ENCODE measurements at regions not wholly inside any gene's neighbourhood (a gene's known extent, or its start where the extent isn't known, plus 50 kb on each side); places are given as distances from the start of the nearest gene placed in this dataset.

GRCh38 chr18:71075147-71075546, 786.3 kb downstream of the SOCS6 start:
- no peaks in the 10 kb centered on the region for H3K4me1 Mint-ChIP-seq (ENCODE audit: low read depth)
- H3K27ac Mint-ChIP-seq, result no peak overlapping the region
- H3K9me3 Mint-ChIP-seq, result peaks cover 48% of the 10 kb centered on the region
- H3K4me3 Mint-ChIP-seq, result no peak overlapping the region
- TF ChIP-seq, protein P1, sequence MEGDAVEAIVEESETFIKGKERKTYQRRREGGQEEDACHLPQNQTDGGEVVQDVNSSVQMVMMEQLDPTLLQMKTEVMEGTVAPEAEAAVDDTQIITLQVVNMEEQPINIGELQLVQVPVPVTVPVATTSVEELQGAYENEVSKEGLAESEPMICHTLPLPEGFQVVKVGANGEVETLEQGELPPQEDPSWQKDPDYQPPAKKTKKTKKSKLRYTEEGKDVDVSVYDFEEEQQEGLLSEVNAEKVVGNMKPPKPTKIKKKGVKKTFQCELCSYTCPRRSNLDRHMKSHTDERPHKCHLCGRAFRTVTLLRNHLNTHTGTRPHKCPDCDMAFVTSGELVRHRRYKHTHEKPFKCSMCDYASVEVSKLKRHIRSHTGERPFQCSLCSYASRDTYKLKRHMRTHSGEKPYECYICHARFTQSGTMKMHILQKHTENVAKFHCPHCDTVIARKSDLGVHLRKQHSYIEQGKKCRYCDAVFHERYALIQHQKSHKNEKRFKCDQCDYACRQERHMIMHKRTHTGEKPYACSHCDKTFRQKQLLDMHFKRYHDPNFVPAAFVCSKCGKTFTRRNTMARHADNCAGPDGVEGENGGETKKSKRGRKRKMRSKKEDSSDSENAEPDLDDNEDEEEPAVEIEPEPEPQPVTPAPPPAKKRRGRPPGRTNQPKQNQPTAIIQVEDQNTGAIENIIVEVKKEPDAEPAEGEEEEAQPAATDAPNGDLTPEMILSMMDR (IDR thresholded peaks at IDR 0.05), result no peak
- no peaks in the 10 kb centered on the region for H3K27me3 Mint-ChIP-seq (ENCODE audit: insufficient read depth)
- H3K36me3 Mint-ChIP-seq (ENCODE audit: low read depth), result peaks cover 6% of the 10 kb centered on the region; the same call in 1 of the 2 replicates
- DNase-seq, result no peak

DNA sequence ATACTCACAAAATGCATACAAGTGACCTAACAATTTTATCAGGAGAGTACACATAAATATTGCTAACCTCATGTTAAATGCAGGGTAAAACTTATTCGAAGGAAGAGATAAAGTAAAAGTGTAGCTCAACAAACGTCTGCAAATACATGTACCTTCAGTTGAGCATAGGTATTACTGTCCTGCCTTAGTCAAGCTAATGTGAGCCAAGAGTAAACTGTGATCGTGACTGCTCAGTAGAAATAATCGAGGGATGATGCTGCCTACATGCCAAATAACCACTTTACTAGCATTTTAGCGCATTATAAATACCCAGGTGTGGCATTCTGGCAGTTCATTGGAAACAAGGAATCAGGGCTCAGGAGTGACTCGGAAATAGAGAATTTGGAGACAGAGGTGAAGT, 779.5 kb downstream of the SOCS6 start:
- H3K36me3 Mint-ChIP-seq (ENCODE audit: low read depth), result no peaks in the 10 kb centered on the region
- H3K27ac Mint-ChIP-seq, result no peak overlapping the region
- TF ChIP-seq, protein P1 (IDR thresholded peaks at IDR 0.05), result no peak
- DNase-seq, result no peak
- no peak overlapping the region for H3K4me3 Mint-ChIP-seq
- peaks cover 27% of the 10 kb centered on the region for H3K9me3 Mint-ChIP-seq
- H3K4me1 Mint-ChIP-seq (ENCODE audit: low read depth), result no peaks in the 10 kb centered on the region
- no peaks in the 10 kb centered on the region for H3K27me3 Mint-ChIP-seq (ENCODE audit: insufficient read depth)

DNA sequence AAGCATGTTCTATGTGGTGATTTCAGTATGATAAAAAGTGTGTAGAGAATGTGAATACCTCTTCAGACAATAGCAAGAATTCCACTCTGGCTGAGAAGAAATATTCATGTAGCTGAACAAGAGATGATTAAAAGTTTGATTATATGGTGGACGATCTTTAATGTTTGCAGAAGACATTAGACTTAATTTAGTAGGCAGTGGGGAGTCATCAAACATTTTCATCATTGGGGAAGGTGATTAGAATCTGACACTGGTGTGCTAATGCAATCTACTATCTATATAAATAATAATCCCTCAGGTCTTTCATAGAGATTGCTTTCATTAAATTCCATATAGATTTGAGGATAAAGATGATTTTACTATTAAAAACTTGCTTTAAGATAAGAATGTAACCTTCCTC, 761.0 kb downstream of the SOCS6 start:
- Mint-ChIP-seq H3K4me3 (no peak overlapping the region), H3K36me3 (ENCODE audit: low read depth) (no peaks in the 10 kb centered on the region)

GRCh38 chr18:71047882-71048281, 759.0 kb downstream of the SOCS6 start:
- TF ChIP-seq, protein P1 (IDR thresholded peaks at IDR 0.05), result no peak
- H3K4me3 Mint-ChIP-seq, result no peak overlapping the region
- H3K9me3 Mint-ChIP-seq, result peaks cover 17% of the 10 kb centered on the region
- H3K27me3 Mint-ChIP-seq (ENCODE audit: insufficient read depth), result no peaks in the 10 kb centered on the region
- no peak for DNase-seq
- H3K4me1 Mint-ChIP-seq (ENCODE audit: low read depth), result no peaks in the 10 kb centered on the region
- H3K27ac Mint-ChIP-seq, result no peak overlapping the region
- H3K36me3 Mint-ChIP-seq (ENCODE audit: low read depth), result no peaks in the 10 kb centered on the region

More for the DNA sequence above, 761.0 kb downstream of the SOCS6 start:
- DNase-seq, result no peak
- TF ChIP-seq, protein P1 (IDR thresholded peaks at IDR 0.05), result no peak
- Mint-ChIP-seq H3K4me1 (ENCODE audit: low read depth) (no peaks in the 10 kb centered on the region), H3K27me3 (ENCODE audit: insufficient read depth) (no peaks in the 10 kb centered on the region), H3K27ac (no peak overlapping the region), H3K9me3 (peaks cover 17% of the 10 kb centered on the region)

- Mint-ChIP-seq H3K9me3 (peaks cover 32% of the 10 kb centered on the region), H3K27me3 (ENCODE audit: insufficient read depth) (no peaks in the 10 kb centered on the region), H3K27ac (no peak overlapping the region), H3K4me1 (ENCODE audit: low read depth) (no peaks in the 10 kb centered on the region), H3K4me3 (no peak overlapping the region), H3K36me3 (ENCODE audit: low read depth) (no peaks in the 10 kb centered on the region)
- TF ChIP-seq, protein P1 (IDR thresholded peaks at IDR 0.05), result no peak
- no peak for DNase-seq
These were observed 756.7 kb downstream of the SOCS6 start for GRCh38 chr18:71045331-71046065.
